ENCODE measurements at regions not wholly inside any gene's neighbourhood (a gene's known extent, or its start where the extent isn't known, plus 50 kb on each side); places are given as distances from the start of the nearest gene placed in this dataset.

GRCh38 chr2:8126783-8127182, 555.1 kb upstream of the ID2 start:
- no peak for TF ChIP-seq CTCF (conservative IDR thresholded peaks at IDR 0.05; ENCODE audit: low read length)
- TF ChIP-seq EZH2phosphoT487 (IDR thresholded peaks at IDR 0.05; ENCODE audit: borderline replicate concordance) = no peak

All from Loucy (cell line).